K562 (cell line): ENCODE measurements at regions not wholly inside any gene's neighbourhood (a gene's known extent, or its start where the extent isn't known, plus 50 kb on each side); places are given as distances from the start of the nearest gene placed in this dataset.

Experiments used
- ATAC-seq: fragments of 200-7000 bp; cut with Tn5 transposase; 3 replicates; pipeline ENCODE4 v1.9.1; 2020; ENCODE audit warnings: moderate library complexity
- BruUV-seq: library from RNA; stranded (reverse); fragments of 400-500 nt; replicated peaks from 2 replicates; lab custom pipeline; 2021; lab: Mats Ljungman, UMichigan
- CTCF ChIA-PET: fragments of 300-600 bp; formaldehyde crosslinking; extraction: SDS; loops from one replicate; lab custom pipeline; 2021; ENCODE audit warnings: low intra/inter-chr PET ratio; lab: Yijun Ruan, JAX
- POLR2A ChIA-PET: fragments of 300-600, 350-650 bp; sonication (Branson Sonifier 250); formaldehyde crosslinking; extraction: SDS; loops from one replicate; lab custom pipeline; 2021; ENCODE audit warnings: antibody characterized with exemption, inconsistent platforms; lab: Yijun Ruan, JAX
- DNase-seq, 4 experiments: peaks; one replicate each; pipeline versions ENCODE4 v3.0.0 to v3.0.0-alpha.2; 2011 to 2018; ENCODE audit warnings: low spot score in 3 of 4, mixed read lengths in 3 of 4; ENCODE audit errors: extremely low read depth in 1 of 4
- FAIRE-seq: peaks from 2 replicates; lab custom pipeline; 2011; peaks lifted over from hg19 to GRCh38; lab: Jason Lieb, UNC
- H2AFZ ChIP-seq: 2 replicates; pipeline ENCODE4 v1.6.0; 2011; ENCODE audit warnings: low read depth, low read length, control low read depth, inconsistent platforms
- H3K27ac ChIP-seq: fragments of 200-600 bp; 3 replicates; pipeline ENCODE4 v1.8.0; 2011; ENCODE audit warnings: low read depth, mild to moderate bottlenecking, control low read depth, inconsistent platforms, low read length, moderate library complexity, mixed read lengths; ENCODE audit errors: extremely low read depth
- H3K27me3 ChIP-seq, 2 experiments: fragments of 300-600 bp in 1 of 2; 2 replicates in 1 of 2; 3 replicates in 1 of 2; pipeline versions ENCODE4 v1.6.0 to v1.8.0; 2011; ENCODE audit warnings: inconsistent platforms in 2 of 2, low read length in 2 of 2, mild to moderate bottlenecking in 1 of 2, mixed read lengths in 1 of 2, moderate library complexity in 1 of 2; ENCODE audit not compliant: control insufficient read depth in 2 of 2, insufficient read depth in 2 of 2
- H3K36me3 ChIP-seq: fragments of 300-600 bp; 3 replicates; pipeline ENCODE4 v1.8.0; 2011; ENCODE audit warnings: mild to moderate bottlenecking, low read length, inconsistent platforms; ENCODE audit not compliant: control insufficient read depth, insufficient read depth
- H3K4me1 ChIP-seq, 2 experiments: fragments of 200-600 bp in 1 of 2; replicated peaks in 1 of 2; 2 replicates in 1 of 2; 3 replicates in 1 of 2; pipeline versions ENCODE4 v1.5.1 to v1.8.0; 2011; ENCODE audit warnings: inconsistent platforms in 2 of 2, low read length in 2 of 2, mild to moderate bottlenecking in 1 of 2, mixed read lengths in 1 of 2, moderate library complexity in 1 of 2; ENCODE audit not compliant: control insufficient read depth in 2 of 2, insufficient read depth in 2 of 2
- H3K4me2 ChIP-seq: 2 replicates; pipeline ENCODE4 v1.6.1; 2011; ENCODE audit warnings: low read length, control low read depth, inconsistent platforms, mixed read lengths; ENCODE audit not compliant: insufficient read depth
- H3K4me3 ChIP-seq: fragments of 200-600 bp; sonication (generic), shearing (Covaris generic); 2 replicates; pipeline ENCODE4 v1.5.1; 2016; ENCODE audit warnings: control low read depth, inconsistent platforms
- H3K79me2 ChIP-seq: fragments of 200-600 bp; 3 replicates; pipeline ENCODE4 v1.8.0; 2011; ENCODE audit warnings: low read length, inconsistent platforms; ENCODE audit not compliant: control insufficient read depth, insufficient read depth
- H3K9ac ChIP-seq, 2 experiments: 2 replicates each; pipeline versions ENCODE4 v1.6.0 to v1.6.1; 2011; ENCODE audit warnings: low read depth in 2 of 2, low read length in 2 of 2, control low read depth in 1 of 2, inconsistent platforms in 1 of 2, mild to moderate bottlenecking in 1 of 2, mixed read lengths in 1 of 2; ENCODE audit not compliant: insufficient read depth in 1 of 2
- H3K9me1 ChIP-seq: one replicate; pipeline ENCODE4 v1.6.0; 2011; ENCODE audit warnings: inconsistent platforms, mild to moderate bottlenecking, low read length, moderate library complexity; ENCODE audit not compliant: control insufficient read depth, insufficient read depth
- H3K9me3 ChIP-seq: replicated peaks from 2 replicates; pipeline ENCODE4 v1.5.1; 2011; ENCODE audit warnings: low read depth, low read length, inconsistent platforms; ENCODE audit not compliant: control insufficient read depth, insufficient read depth
- H4K20me1 ChIP-seq: replicated peaks from 2 replicates; pipeline ENCODE4 v1.6.1; 2011; ENCODE audit warnings: low read length, inconsistent platforms, mixed read lengths; ENCODE audit not compliant: control insufficient read depth, insufficient read depth
- CEBPB ChIP-seq: fragments of 450-650 bp; IDR thresholded peaks from 2 replicates; pipeline ENCODE4 v1.6.1; 2016; ENCODE audit warnings: missing genetic modification characterization, missing compliant biosample characterization
- CHD7 ChIP-seq: fragments of 200-600 bp; sonication (generic); IDR thresholded peaks from one replicate; pipeline ENCODE4 v1.6.1; 2012; ENCODE audit warnings: mild to moderate bottlenecking, low read depth, low read length, inconsistent platforms
- FOXM1 ChIP-seq, 2 experiments: fragments of 450-650 bp in 1 of 2; sonication (generic) in 1 of 2; formaldehyde crosslinking in 1 of 2; IDR thresholded peaks; 2 replicates each; pipeline versions ENCODE4 v1.6.1 to v1.9.0; 2017 to 2022; ENCODE audit warnings: low read depth in 2 of 2, mild to moderate bottlenecking in 2 of 2, missing genetic modification reagents in 1 of 2, moderate library complexity in 1 of 2
- HOXB6 ChIP-seq: fragments of 250-450 bp; sonication (Bioruptor Pico); IDR thresholded peaks from 2 replicates; pipeline ENCODE4 v1.5.1; 2022; ENCODE audit warnings: mild to moderate bottlenecking, borderline replicate concordance
- KAT2B ChIP-seq: IDR thresholded peaks from one replicate; pipeline ENCODE4 v1.6.1; 2012; ENCODE audit warnings: low read depth, mild to moderate bottlenecking, control low read depth, inconsistent platforms, low read length, moderate library complexity
- PKNOX1 ChIP-seq: fragments of 450-650 bp; IDR thresholded peaks from 2 replicates; pipeline ENCODE4 v1.6.1; 2016
- SAFB ChIP-seq: fragments of 200-400 bp; formaldehyde crosslinking; IDR thresholded peaks from 2 replicates; pipeline ENCODE4 v1.6.1; 2017; ENCODE audit warnings: low read depth, low read length, borderline replicate concordance
- TCF15 ChIP-seq: fragments of 250-450 bp; sonication (Bioruptor Pico); IDR thresholded peaks from 2 replicates; pipeline ENCODE4 v1.8.0; 2022; ENCODE audit warnings: moderate library complexity, mild to moderate bottlenecking, inconsistent platforms
- ZEB2 ChIP-seq: fragments of 450-650 bp; IDR thresholded peaks from 2 replicates; pipeline ENCODE4 v1.6.1; 2016
- ZNF274 ChIP-seq: IDR thresholded peaks from 2 replicates; pipeline ENCODE4 v1.6.1; 2011; ENCODE audit warnings: low read depth, mild to moderate bottlenecking, low read length, moderate library complexity, borderline replicate concordance
- ZSCAN32 ChIP-seq: fragments of 450-650 bp; formaldehyde crosslinking; IDR thresholded peaks from 2 replicates; pipeline ENCODE4 v1.4.0; 2020; ENCODE audit warnings: mild to moderate bottlenecking, moderate library complexity
- WGBS: fragments of 100-300 bp; shearing (Covaris generic); methylation state at CpG from one replicate; pipeline ENCODE4 v1.1.6; 2016; ENCODE audit warnings: low coverage, mixed read lengths; ENCODE audit not compliant: insufficient coverage; ENCODE audit errors: missing lambda C conversion rate; 5-methylcytosine and 5-hydroxymethylcytosine counted together
- in situ Hi-C: fragments of 300-500 bp; cut with MboI; formaldehyde crosslinking; loops from 4 replicates; pipeline ENCODE4 v1.15.0; 2018; ENCODE audit warnings: inconsistent platforms, mixed read lengths
- intact Hi-C: fragments of 100-400 bp; cut with micrococcal nuclease; formaldehyde crosslinking; loops from 2 replicates; pipeline ENCODE4 v1.14.2; 2022

- no peak for FAIRE-seq
- TF ChIP-seq SAFB (no peak), KAT2B (no peak), FOXM1 (IDR thresholded peaks at IDR 0.05; ENCODE audit: low read depth) (no peak), FOXM1 (CRISPR knock-in tag; IDR thresholded peaks at IDR 0.05; ENCODE audit: low read depth) (no peak), ZSCAN32 (no peak), CEBPB (tag) (no peak), CHD7 (no peak), ZNF274 (no peak), PKNOX1 (no peak), HOXB6 (no peak), ZEB2 (no peak), TCF15 (CRISPR knock-in tag) (no peak)
Measured at GRCh38 chr9:107669422-107669821, 179.9 kb upstream of the KLF4 start.

More at GRCh38 chr9:107669422-107669821, 179.9 kb upstream of the KLF4 start:
- no peak for ATAC-seq
- no peaks in the 10 kb centered on the region for H3K9me1 ChIP-seq
- no peak overlapping the region for H3K4me2 ChIP-seq
- H3K4me1 ChIP-seq, result no peaks in the 10 kb centered on the region
- in situ Hi-C loops (no loop called here), intact Hi-C loops (no loop called here)
- H3K79me2 ChIP-seq, result no peaks in the 10 kb centered on the region
- ChIA-PET POLR2A (interaction anchor here (0.7 kb wide), 1 partner anchor 12 kb away, joined by 4 read pairs; no protein-coding TSS in a partner anchor), CTCF (no interaction called here)
- H2AFZ ChIP-seq, result no peak overlapping the region
- 5% methylated on average over 6 of the region's 8 CpGs for WGBS
- H3K27me3 ChIP-seq, result peaks cover 8 to 41% of the 10 kb centered on the region in 2 experiments
- H3K4me3 ChIP-seq, result no peak overlapping the region
- H4K20me1 ChIP-seq, result no peaks in the 10 kb centered on the region; the same call in 1 of the 2 replicates
- no TSS peak for BruUV-seq
- no peaks in the 10 kb centered on the region for H3K9me3 ChIP-seq
- DNase-seq, result no peak
- no peaks in the 10 kb centered on the region for H3K36me3 ChIP-seq
- H3K9ac ChIP-seq, result no peak overlapping the region
- H3K27ac ChIP-seq, result no peak overlapping the region
